GM12865 (cell line): ENCODE measurements at regions not wholly inside any gene's neighbourhood (a gene's known extent, or its start where the extent isn't known, plus 50 kb on each side); places are given as distances from the start of the nearest gene placed in this dataset.

Experiments
- DNase-seq: peaks from one replicate; pipeline ENCODE4 v3.0.0; 2010; ENCODE audit warnings: low read depth
- H3K4me3 ChIP-seq: 2 replicates; pipeline ENCODE4 v1.5.1; 2011; ENCODE audit warnings: mild to moderate bottlenecking, low read depth, low read length, control low read depth
- TF ChIP-seq, protein P1 (sequence below): IDR thresholded peaks from 2 replicates; pipeline ENCODE4 v1.5.1; 2011; ENCODE audit warnings: low read length, control low read depth, low read depth, inconsistent platforms; ENCODE audit not compliant: insufficient read depth; ENCODE audit errors: missing control alignments

DNA sequence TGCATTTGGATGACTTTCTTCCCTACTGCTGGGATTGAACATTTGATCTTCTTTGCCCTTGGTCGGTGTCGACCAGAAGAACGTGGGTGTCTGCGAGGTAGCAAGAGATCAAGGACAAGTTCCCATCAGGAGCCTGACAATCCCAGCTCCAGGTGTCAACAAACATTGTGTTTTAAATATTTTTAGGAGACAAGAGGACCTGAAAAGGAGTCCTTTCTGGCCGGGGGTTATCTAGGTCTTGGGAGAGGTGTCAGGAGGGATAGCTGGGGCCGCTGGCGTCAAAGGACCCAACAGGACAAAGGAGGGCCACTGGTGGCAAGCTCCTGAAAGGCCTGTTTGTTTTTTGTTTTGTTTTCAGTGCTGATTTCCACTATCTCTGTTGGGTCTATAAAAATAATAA is 308.4 kb upstream of the ERCC4 start:
- TF ChIP-seq, protein P1, sequence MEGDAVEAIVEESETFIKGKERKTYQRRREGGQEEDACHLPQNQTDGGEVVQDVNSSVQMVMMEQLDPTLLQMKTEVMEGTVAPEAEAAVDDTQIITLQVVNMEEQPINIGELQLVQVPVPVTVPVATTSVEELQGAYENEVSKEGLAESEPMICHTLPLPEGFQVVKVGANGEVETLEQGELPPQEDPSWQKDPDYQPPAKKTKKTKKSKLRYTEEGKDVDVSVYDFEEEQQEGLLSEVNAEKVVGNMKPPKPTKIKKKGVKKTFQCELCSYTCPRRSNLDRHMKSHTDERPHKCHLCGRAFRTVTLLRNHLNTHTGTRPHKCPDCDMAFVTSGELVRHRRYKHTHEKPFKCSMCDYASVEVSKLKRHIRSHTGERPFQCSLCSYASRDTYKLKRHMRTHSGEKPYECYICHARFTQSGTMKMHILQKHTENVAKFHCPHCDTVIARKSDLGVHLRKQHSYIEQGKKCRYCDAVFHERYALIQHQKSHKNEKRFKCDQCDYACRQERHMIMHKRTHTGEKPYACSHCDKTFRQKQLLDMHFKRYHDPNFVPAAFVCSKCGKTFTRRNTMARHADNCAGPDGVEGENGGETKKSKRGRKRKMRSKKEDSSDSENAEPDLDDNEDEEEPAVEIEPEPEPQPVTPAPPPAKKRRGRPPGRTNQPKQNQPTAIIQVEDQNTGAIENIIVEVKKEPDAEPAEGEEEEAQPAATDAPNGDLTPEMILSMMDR, result no peak
- no peak for DNase-seq
- H3K4me3 ChIP-seq, result no peak overlapping the region

DNA sequence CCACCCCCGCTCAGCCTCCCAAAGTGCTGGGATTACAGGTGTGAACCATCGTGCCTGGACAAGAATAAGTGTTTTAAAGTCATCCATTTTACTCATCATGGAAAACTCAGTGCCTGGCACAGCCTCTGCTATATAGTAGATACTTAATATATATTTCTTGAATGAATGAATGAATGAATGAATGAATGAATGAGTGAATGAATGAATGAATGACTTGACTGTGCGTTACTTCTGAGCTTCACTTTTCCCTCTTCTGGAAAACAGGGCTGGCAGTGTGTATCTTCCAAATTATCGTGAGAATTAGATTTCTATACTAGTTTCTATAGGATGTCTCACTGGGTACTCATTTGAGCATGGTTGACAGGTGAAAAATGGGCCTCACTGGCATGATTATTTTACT is 307.3 kb upstream of the ERCC4 start:
- DNase-seq, result no peak
- TF ChIP-seq, protein P1, result no peak
- H3K4me3 ChIP-seq, result no peak overlapping the region

DNA sequence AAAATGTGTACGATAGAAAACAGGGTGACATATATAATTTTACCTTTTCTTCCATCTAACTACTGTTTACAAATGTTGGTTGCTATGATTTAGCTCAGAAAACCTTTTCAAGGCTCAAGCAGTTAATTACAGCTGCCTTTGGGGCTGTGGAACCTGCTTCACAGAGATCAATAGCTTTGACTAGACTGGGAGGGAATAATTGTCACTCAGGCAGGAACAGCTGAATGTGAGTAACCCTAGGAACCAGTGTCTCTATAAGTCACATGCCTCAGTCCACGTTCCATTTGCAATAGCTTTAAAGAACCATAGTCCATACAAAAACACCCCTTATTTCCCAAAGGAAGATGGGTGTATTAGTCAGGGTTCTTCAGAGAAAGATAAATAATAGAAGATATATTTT is 306.8 kb upstream of the ERCC4 start:
- TF ChIP-seq, protein P1, result no peak
- H3K4me3 ChIP-seq, result no peak overlapping the region
- DNase-seq, result no peak

DNA sequence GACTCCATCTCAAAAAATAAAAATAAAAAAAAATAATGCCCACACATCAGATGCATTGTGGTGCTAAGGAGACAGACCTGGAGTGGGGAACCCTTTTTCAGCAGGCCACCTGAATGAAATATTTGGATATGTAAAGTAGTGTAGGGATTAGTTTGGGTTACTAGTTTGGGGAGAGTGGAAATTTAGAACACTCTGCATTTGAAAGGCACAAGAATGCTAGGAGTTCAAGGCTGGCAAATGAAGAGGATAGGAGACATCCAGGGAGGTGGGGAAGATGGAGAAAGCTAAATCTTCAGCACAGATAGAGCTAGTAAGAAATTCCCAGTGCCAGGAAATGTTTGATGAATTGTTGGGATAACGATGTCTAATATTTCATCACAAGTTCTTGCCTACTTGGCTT is 298.3 kb upstream of the ERCC4 start:
- DNase-seq, result no peak
- no peak overlapping the region for H3K4me3 ChIP-seq
- TF ChIP-seq, protein P1, result no peak

DNA sequence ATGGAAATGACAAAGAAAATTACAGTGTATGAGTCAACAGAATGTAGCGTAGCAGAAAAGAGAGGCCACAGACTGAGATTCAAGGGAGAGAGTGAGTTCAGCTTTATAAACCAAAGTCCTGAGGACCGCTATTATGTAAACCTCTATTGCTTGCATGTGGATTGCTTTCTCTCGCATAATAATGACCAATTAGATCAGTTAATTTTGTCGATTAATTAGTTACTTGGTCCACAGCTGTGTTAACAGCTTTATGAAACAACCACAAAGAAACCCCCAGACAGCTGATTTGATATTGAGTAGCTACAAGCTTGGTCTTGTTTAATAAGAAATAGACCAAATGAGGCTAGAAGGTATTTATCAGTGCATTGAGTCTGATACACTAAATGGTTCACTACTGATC is 291.8 kb upstream of the ERCC4 start:
- H3K4me3 ChIP-seq, result no peak overlapping the region
- DNase-seq, result no peak
- TF ChIP-seq, protein P1, result no peak

DNA sequence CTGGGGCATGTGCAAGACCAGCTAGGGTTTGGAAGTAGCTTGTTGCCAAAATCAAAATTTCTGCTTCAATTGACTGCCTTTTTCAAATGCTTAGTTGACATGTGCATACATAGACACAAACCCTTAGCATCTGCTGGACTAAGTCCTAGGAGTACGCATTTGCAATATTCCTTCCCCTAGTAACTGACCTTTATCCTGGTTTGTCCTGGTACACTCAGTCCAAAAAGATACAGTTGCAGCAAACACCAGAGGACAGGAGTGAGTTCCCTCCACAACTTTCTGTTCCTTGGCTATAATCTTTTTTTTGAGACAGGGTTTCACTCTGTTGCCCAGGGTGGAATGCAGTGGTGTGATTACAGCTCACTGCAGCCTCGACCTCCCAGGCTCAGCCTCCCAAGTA is 290.2 kb upstream of the ERCC4 start:
- no peak for DNase-seq
- TF ChIP-seq, protein P1, result no peak
- no peak overlapping the region for H3K4me3 ChIP-seq

DNA sequence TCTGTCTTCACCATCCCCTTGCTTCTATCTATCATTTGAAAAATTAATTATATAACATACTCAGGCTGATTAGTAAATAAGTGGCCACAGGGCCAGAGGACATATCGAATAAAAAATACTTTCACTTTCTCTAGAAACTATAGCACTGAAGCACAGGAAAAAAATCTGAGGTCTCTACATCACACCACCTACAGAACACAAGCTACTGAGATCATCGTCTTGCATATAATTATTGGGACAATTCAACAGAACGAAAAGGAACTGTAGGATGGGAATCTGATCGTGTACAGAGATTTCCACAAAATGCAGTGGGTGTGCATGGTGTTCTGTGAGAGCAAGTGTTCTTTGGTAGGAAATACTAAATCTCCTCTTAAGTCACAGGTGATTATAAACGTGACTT is 289.6 kb upstream of the ERCC4 start:
- TF ChIP-seq, protein P1, result no peak
- H3K4me3 ChIP-seq, result peak overlapping the region; percentile 3; the same call in 1 of the 2 replicates
- peak; percentile 2 for DNase-seq
